GM23248 (cell line): ENCODE measurements at regions not wholly inside any gene's neighbourhood (a gene's known extent, or its start where the extent isn't known, plus 50 kb on each side); places are given as distances from the start of the nearest gene placed in this dataset.
"Not testable (repeated sequence)": the region's sequence is repeated elsewhere in the genome, so short reads cannot be mapped to it uniquely, and the experiment has no call there.

Source experiments
- DNase-seq: peaks from one replicate; pipeline ENCODE4 v3.0.0-alpha.2; 2015
- H2AFZ ChIP-seq: fragments of 200-600 bp; sonication (generic); 2 replicates; pipeline ENCODE4 v1.6.1; 2016; ENCODE audit warnings: antibody characterized with exemption
- H3F3A ChIP-seq: fragments of 200-600 bp; sonication (generic); 2 replicates; pipeline ENCODE4 v1.6.1; 2016; ENCODE audit warnings: mild to moderate bottlenecking, antibody characterized with exemption, mixed run types; ENCODE audit not compliant: insufficient read depth
- H3K27ac ChIP-seq: fragments of 200-600 bp; sonication (generic); 2 replicates; pipeline ENCODE4 v1.5.1; 2016; ENCODE audit warnings: mild to moderate bottlenecking
- H3K27me3 ChIP-seq: fragments of 200-600 bp; sonication (generic); replicated peaks from 2 replicates; pipeline ENCODE4 v1.6.1; 2016; ENCODE audit warnings: mild to moderate bottlenecking; ENCODE audit not compliant: insufficient read depth
- H3K36me3 ChIP-seq: fragments of 200-600 bp; sonication (generic); 2 replicates; pipeline ENCODE4 v1.6.1; 2016; ENCODE audit warnings: low read depth, mild to moderate bottlenecking
- H3K4me1 ChIP-seq: fragments of 200-600 bp; sonication (generic); 2 replicates; pipeline ENCODE4 v1.6.1; 2016; ENCODE audit warnings: mild to moderate bottlenecking; ENCODE audit not compliant: insufficient read depth
- H3K4me2 ChIP-seq: fragments of 200-600 bp; sonication (generic); one replicate; pipeline ENCODE4 v1.6.1; 2016; ENCODE audit warnings: mild to moderate bottlenecking; ENCODE audit not compliant: unreplicated experiment
- H3K4me3 ChIP-seq: fragments of 200-600 bp; sonication (generic); 2 replicates; pipeline ENCODE4 v1.5.1; 2016; ENCODE audit warnings: mild to moderate bottlenecking
- H3K79me2 ChIP-seq: fragments of 200-600 bp; sonication (generic); 2 replicates; pipeline ENCODE4 v1.6.1; 2016; ENCODE audit warnings: mild to moderate bottlenecking; ENCODE audit not compliant: insufficient read depth
- H3K9ac ChIP-seq: fragments of 200-600 bp; sonication (generic); 2 replicates; pipeline ENCODE4 v1.6.1; 2016; ENCODE audit warnings: mild to moderate bottlenecking
- H3K9me2 ChIP-seq: fragments of 200-600 bp; sonication (generic); 2 replicates; pipeline ENCODE4 v1.6.1; 2016; ENCODE audit warnings: mixed run types, mild to moderate bottlenecking, moderate library complexity; ENCODE audit not compliant: insufficient read depth
- H3K9me3 ChIP-seq: fragments of 200-600 bp; sonication (generic); one replicate; pipeline ENCODE4 v1.6.1; 2017; ENCODE audit warnings: low read depth
- H4K20me1 ChIP-seq: fragments of 200-600 bp; sonication (generic); 2 replicates; pipeline ENCODE4 v1.6.0; 2016; ENCODE audit not compliant: insufficient read depth
- EZH2 ChIP-seq: fragments of 200-600 bp; sonication (generic); IDR thresholded peaks from 2 replicates; pipeline ENCODE4 v1.6.1; 2018; ENCODE audit warnings: antibody characterized with exemption, mild to moderate bottlenecking; ENCODE audit not compliant: insufficient read depth, poor library complexity, severe bottlenecking
- EZH2phosphoT487 ChIP-seq: fragments of 200-600 bp; sonication (generic); IDR thresholded peaks from 2 replicates; pipeline ENCODE4 v1.6.1; 2018; ENCODE audit warnings: antibody characterized with exemption, moderate library complexity, mild to moderate bottlenecking, low read depth; ENCODE audit not compliant: insufficient read depth
- WGBS, 2 experiments: methylation state at CpG; one replicate each; pipeline ENCODE4 v1.1.6; 2015 to 2017; ENCODE audit warnings: low lambda C conversion rate in 2 of 2, low coverage in 1 of 2; ENCODE audit errors: missing lambda C conversion rate in 2 of 2; 5-methylcytosine and 5-hydroxymethylcytosine counted together
- in situ Hi-C: fragments of 300-500 bp; cut with MboI; formaldehyde crosslinking; loops from 2 replicates; pipeline ENCODE4 v1.15.0; 2020

DNA sequence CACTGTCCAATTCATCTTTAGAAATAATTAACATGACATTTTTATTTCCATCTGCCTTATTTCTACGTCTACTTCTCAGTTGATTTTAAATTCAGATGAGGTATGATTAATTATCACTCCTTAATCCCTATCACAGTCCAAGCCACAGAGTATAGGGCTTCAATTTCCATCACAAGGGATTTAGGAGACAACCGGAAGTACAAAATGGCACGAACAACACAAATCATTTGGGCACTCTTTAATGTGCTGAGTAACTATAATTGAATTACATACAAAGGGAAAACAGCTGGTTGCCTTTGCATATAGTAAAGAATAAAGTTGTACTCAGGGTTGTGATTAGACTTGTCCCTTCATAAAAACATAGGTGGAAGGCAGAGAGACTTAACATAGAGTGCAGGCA, 290.4 kb upstream of the MAGEB16 start:
- DNase-seq: no peak
- WGBS, 2 experiments: 0 to 3% methylated on average over 3 of the region's 3 CpGs
- Histone ChIP-seq H2AFZ (no peak overlapping the region), H3K79me2 (no peaks in the 10 kb centered on the region), H3K9me2 (no peaks in the 10 kb centered on the region), H3K27me3 (no peaks in the 10 kb centered on the region), H3K9ac (no peak overlapping the region), H3K36me3 (no peaks in the 10 kb centered on the region), H3F3A (no peaks in the 10 kb centered on the region), H3K4me1 (no peaks in the 10 kb centered on the region), H3K4me2 (no peak overlapping the region), H3K9me3 (no peaks in the 10 kb centered on the region), H4K20me1 (no peaks in the 10 kb centered on the region), H3K4me3 (no peak overlapping the region), H3K27ac (no peak overlapping the region)
- TF ChIP-seq EZH2 (no peak), EZH2phosphoT487 (no peak)
- in situ Hi-C loops: no loop called here

DNA sequence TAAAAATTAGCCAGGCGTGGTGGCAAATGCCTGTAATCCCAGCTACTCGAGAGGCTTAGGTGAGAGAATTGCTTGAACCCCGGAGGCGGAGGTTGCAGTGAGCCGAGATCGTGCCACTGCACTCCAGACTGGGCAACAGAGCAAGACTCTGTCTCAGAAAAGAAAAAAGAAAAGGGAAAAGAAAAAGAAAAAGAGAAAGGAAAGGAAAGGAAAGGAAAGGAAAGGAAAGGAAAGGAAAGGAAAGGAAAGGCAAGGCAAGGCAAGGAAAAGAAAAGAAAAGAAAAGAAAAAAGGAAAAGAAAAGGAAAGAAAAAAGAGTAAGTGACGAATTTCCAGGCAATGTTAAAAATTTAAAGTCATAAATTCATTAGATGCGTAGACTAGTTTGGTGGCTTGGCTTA, 250.1 kb upstream of the MAGEB16 start:
- H3K9ac ChIP-seq, H3F3A ChIP-seq, H2AFZ ChIP-seq, H4K20me1 ChIP-seq, H3K79me2 ChIP-seq, H3K4me2 ChIP-seq, H3K4me1 ChIP-seq, H3K27ac ChIP-seq, H3K27me3 ChIP-seq, DNase-seq, H3K9me2 ChIP-seq, H3K36me3 ChIP-seq, H3K4me3 ChIP-seq, in situ Hi-C loops, H3K9me3 ChIP-seq: not testable (repeated sequence)
- 43 to 57% methylated on average over 7 to 8 of the region's 8 CpGs for WGBS, 2 experiments

DNA sequence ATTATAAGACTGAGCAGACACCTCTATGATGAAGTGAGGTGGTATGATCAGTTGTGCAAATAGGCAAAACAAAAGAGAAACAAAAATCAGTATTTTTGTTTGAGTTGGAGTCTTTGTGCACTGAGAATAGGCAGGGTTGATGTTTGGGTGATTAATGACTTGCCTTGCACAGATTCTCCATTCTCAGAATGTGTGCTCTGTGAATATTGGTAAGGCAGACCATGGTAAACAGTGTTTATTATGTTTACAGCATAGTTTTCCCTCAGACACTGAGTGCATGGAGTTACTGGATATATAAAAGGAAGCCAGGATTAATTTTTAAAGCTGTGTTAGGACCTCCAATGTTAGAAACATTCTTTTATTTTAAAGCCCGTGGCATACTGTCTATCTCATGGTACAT, 240.2 kb upstream of the MAGEB16 start:
- in situ Hi-C loops: no loop called here
- Histone ChIP-seq H3K79me2 (no peaks in the 10 kb centered on the region), H3K27me3 (no peaks in the 10 kb centered on the region), H2AFZ (no peak overlapping the region), H4K20me1 (no peaks in the 10 kb centered on the region), H3K9ac (no peak overlapping the region), H3K36me3 (no peaks in the 10 kb centered on the region), H3K9me3 (no peaks in the 10 kb centered on the region), H3K9me2 (no peaks in the 10 kb centered on the region), H3K4me2 (no peak overlapping the region), H3K4me1 (no peaks in the 10 kb centered on the region), H3K27ac (no peak overlapping the region), H3F3A (no peaks in the 10 kb centered on the region), H3K4me3 (no peak overlapping the region)
- no peak for DNase-seq
- 4 to 17% methylated on average over 1 of the region's 1 CpG for WGBS, 2 experiments
- no peak for TF ChIP-seq EZH2
- no peak for TF ChIP-seq EZH2phosphoT487

DNA sequence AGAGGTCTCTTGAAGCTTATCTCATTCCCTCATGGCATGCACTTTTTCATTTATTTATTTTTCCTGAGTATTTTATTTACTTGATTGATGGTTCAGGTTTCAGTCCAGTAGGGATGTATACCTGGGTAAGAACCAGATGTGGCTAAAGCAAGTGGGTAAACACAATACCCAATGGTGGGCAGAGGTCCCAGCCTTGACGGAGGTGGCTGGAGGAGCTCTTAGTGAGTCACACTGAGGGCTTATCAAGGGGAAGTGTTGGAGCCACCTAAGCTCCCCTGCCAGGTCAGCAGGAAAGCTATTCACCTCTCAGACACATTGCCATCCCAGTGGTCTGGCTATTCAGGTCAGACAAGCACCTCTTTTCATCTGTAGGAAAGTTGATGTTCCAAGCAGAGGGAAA, 236.2 kb upstream of the MAGEB16 start:
- DNase-seq: no peak
- Histone ChIP-seq H3K9me3 (no peaks in the 10 kb centered on the region), H3K9ac (no peak overlapping the region), H4K20me1 (no peaks in the 10 kb centered on the region), H3K4me1 (no peaks in the 10 kb centered on the region), H3K27ac (no peak overlapping the region), H3K36me3 (no peaks in the 10 kb centered on the region), H3K4me2 (no peak overlapping the region), H3K27me3 (no peaks in the 10 kb centered on the region), H3K79me2 (no peaks in the 10 kb centered on the region), H3K9me2 (no peaks in the 10 kb centered on the region), H2AFZ (no peak overlapping the region), H3F3A (no peaks in the 10 kb centered on the region), H3K4me3 (no peak overlapping the region)
- TF ChIP-seq EZH2: no peak
- TF ChIP-seq EZH2phosphoT487: no peak
- WGBS, 2 experiments: 18 to 33% methylated on average over 1 of the region's 1 CpG
- in situ Hi-C loops: no loop called here

DNA sequence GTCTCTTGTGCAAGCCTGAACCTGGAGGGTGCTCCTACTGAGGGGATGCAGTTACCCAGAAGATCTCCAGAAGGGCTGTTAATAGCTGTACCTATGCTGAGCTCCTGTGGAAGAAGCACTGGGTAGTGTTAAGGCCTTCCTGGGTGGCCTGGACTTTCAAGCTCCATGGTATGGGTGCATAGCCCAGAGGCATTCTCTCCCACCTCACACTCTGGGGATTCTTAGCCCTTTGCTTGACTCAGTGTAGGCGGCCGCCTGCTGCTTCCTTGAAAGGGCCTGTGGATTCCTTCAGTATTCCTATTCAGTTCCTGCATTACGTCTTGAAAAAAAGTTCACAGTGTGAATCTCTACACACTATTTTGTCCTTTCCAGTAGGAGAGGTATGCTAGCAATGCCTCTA, 235.7 kb upstream of the MAGEB16 start:
- no peak overlapping the region for H3K27ac ChIP-seq

More for the DNA sequence above, 235.7 kb upstream of the MAGEB16 start:
- Histone ChIP-seq H3K4me1 (no peaks in the 10 kb centered on the region), H3K9ac (no peak overlapping the region), H3K4me3 (no peak overlapping the region), H3K9me3 (no peaks in the 10 kb centered on the region), H2AFZ (no peak overlapping the region), H3K79me2 (no peaks in the 10 kb centered on the region), H3K36me3 (no peaks in the 10 kb centered on the region), H3K9me2 (no peaks in the 10 kb centered on the region), H3K27me3 (no peaks in the 10 kb centered on the region), H3F3A (no peaks in the 10 kb centered on the region), H3K4me2 (no peak overlapping the region), H4K20me1 (no peaks in the 10 kb centered on the region)
- in situ Hi-C loops: no loop called here
- no peak for DNase-seq
- no peak for TF ChIP-seq EZH2phosphoT487
- TF ChIP-seq EZH2: no peak
- 54 to 70% methylated on average over 3 of the region's 3 CpGs for WGBS, 2 experiments
